Breast epithelium (tissue), 4 donors: ENCODE measurements at regions not wholly inside any gene's neighbourhood (a gene's known extent, or its start where the extent isn't known, plus 50 kb on each side); places are given as distances from the start of the nearest gene placed in this dataset.

ENCODE experiments used
- DNase-seq, 2 donors: peaks; one replicate each; pipeline ENCODE4 v3.0.0-alpha.2; 2019; ENCODE audit warnings: low spot score in 2 of 2
- H3K27ac ChIP-seq, 2 donors: fragments of 200-600 bp; sonication (generic) in 1 of 2; one replicate each; pipeline ENCODE4 v1.5.1; 2016 to 2019; ENCODE audit warnings: mild to moderate bottlenecking in 1 of 2
- H3K27me3 ChIP-seq, 2 donors: fragments of 200-600 bp; sonication (generic) in 1 of 2; one replicate each; pipeline versions ENCODE4 v1.5.1 to v1.6.0; 2017 to 2019; ENCODE audit warnings: control low read depth in 1 of 2, mild to moderate bottlenecking in 1 of 2
- H3K36me3 ChIP-seq: fragments of 200-600 bp; one replicate; pipeline ENCODE4 v1.5.1; 2019
- H3K4me1 ChIP-seq, 2 donors: fragments of 200-600 bp; sonication (generic); one replicate each; pipeline ENCODE4 v1.5.1; 2016 to 2019; ENCODE audit warnings: control low read depth in 1 of 2
- H3K4me3 ChIP-seq, 3 donors: fragments of 200-600 bp; sonication (generic); 1 replicate in 2 of 3; 2 replicates in 1 of 3; pipeline ENCODE4 v1.5.1; 2016 to 2019; ENCODE audit warnings: mild to moderate bottlenecking in 3 of 3, moderate library complexity in 2 of 3
- H3K9me3 ChIP-seq, 2 donors: fragments of 200-600 bp; sonication (generic) in 1 of 2; one replicate each; pipeline ENCODE4 v1.5.1; 2016 to 2019; ENCODE audit warnings: control low read depth in 1 of 2
- POLR2A ChIP-seq: fragments of 450-650 bp; IDR thresholded peaks from one replicate; pipeline ENCODE4 v1.6.1; 2016; ENCODE audit warnings: antibody characterized with exemption, mild to moderate bottlenecking, moderate library complexity
- POLR2AphosphoS5 ChIP-seq, 3 donors: sonication (generic); formaldehyde crosslinking; IDR thresholded peaks; one replicate each; pipeline ENCODE4 v1.6.1; 2017; ENCODE audit warnings: antibody characterized with exemption in 3 of 3
- intact Hi-C: fragments of 100-400 bp; cut with DNase I; formaldehyde crosslinking; loops from one replicate; pipeline ENCODE4 v1.15.1; 2023; ENCODE audit warnings: low total_unique reads
- TF ChIP-seq, protein P1 (sequence below), 3 donors: fragments of 450-650 bp; IDR thresholded peaks; one replicate each; pipeline ENCODE4 v1.5.1; 2016 to 2017; ENCODE audit warnings: antibody characterized with exemption in 3 of 3, mild to moderate bottlenecking in 3 of 3, moderate library complexity in 3 of 3

DNA sequence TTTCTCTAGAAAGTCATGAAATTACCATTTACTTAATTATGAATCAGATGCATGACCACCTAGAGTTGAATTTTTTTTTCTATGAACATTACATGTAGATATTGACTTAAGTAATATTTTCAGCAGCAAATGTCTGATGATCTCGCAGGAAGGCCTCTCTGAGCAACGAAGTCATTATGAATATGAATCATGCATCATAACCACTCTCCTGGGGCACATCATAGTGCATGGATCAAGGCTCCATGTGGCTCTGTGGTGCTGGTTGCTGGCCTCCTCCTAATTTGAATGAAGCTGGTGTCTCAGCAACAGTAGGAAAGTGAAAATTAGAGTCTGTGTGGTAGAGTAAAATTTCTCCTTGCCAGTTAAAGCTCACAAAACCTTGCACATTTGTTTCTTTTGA, 121.4 kb upstream of the INHBA start:
- intact Hi-C loops, result no loop called here
- TF ChIP-seq POLR2A (no peak), POLR2AphosphoS5 (IDR thresholded peaks at IDR 0.05) (no peak)
- TF ChIP-seq, protein P1, sequence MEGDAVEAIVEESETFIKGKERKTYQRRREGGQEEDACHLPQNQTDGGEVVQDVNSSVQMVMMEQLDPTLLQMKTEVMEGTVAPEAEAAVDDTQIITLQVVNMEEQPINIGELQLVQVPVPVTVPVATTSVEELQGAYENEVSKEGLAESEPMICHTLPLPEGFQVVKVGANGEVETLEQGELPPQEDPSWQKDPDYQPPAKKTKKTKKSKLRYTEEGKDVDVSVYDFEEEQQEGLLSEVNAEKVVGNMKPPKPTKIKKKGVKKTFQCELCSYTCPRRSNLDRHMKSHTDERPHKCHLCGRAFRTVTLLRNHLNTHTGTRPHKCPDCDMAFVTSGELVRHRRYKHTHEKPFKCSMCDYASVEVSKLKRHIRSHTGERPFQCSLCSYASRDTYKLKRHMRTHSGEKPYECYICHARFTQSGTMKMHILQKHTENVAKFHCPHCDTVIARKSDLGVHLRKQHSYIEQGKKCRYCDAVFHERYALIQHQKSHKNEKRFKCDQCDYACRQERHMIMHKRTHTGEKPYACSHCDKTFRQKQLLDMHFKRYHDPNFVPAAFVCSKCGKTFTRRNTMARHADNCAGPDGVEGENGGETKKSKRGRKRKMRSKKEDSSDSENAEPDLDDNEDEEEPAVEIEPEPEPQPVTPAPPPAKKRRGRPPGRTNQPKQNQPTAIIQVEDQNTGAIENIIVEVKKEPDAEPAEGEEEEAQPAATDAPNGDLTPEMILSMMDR (IDR thresholded peaks at IDR 0.05), result no peak
- H3K9me3 ChIP-seq, result peaks cover 0 to 2% of the 10 kb centered on the region in 2 donors
- H3K27me3 ChIP-seq, result no peaks in the 10 kb centered on the region
- H3K4me3 ChIP-seq, result no peak overlapping the region
- no peak for DNase-seq
- no peak overlapping the region for H3K27ac ChIP-seq
- H3K36me3 ChIP-seq, result no peaks in the 10 kb centered on the region
- no peaks in the 10 kb centered on the region for H3K4me1 ChIP-seq

DNA sequence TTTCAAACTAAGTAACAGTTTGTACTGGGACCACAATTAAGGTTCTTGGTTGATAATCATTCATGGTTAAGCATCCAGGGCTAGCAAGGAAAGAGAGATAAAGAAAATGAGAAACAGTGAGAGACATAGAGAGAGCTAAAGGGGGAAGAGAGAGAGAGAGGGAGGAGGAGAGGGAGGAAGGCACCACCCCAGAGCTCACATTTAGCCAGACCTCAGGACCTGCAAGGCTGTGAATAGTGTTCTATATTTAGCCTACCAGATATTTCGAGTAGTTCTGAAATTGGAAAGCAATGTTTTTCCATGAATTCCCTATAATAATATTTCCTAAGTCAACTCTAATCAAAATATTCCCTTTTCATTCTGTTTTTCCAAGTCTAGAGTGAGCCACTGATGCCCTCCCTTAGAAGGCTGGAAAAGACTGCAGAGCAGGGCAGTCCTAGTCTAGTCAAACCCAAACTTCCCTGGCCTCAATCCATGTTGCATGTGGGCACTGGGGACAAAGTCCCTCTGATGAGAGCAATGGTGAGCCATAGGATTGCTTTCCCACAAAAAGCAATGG, 119.4 kb upstream of the INHBA start:
- TF ChIP-seq, protein P1 (IDR thresholded peaks at IDR 0.05), result no peak
- no peak for TF ChIP-seq POLR2AphosphoS5 (IDR thresholded peaks at IDR 0.05)
- no peak for TF ChIP-seq POLR2A
- Histone ChIP-seq H3K36me3 (no peaks in the 10 kb centered on the region), H3K9me3 (peaks cover 0 to 7% of the 10 kb centered on the region in 2 donors), H3K4me1 (no peaks in the 10 kb centered on the region), H3K4me3 (no peak overlapping the region), H3K27me3 (no peaks in the 10 kb centered on the region), H3K27ac (no peak overlapping the region)
- intact Hi-C loops, result no loop called here
- no peak for DNase-seq

DNA sequence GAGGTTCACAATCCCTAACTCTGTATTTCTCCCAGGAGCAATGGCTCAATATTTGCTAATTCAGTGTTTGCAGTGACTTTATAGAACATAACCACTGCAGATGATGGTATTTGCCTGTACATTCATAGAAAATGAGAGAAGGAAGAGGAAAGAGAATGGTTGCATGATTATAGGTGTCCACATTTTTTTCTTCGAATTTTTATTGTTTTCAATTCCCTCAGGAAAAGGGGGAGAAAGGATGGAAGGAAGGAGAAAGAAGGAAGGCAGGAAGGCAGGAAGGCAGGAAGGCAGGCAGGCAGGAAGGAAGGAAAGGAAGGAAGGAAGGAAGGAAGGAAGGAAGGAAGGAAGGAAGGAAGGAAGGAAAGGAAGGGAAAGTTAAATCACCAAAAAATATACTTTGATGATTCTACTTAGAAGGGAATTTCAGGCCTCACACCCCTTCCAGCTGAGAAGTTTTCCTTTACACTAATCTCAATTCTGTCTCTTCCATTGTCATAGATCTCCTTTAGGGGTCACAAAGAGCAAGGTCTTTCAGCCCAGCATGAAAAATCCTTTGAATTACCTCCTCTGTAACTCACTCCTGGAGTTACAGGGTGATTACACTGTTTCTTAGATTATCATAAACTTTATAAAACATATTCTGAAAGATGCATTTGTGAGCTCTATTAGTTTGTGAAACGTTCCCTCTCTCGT, 118.8 kb upstream of the INHBA start:
- Histone ChIP-seq H3K27me3 (no peaks in the 10 kb centered on the region), H3K4me1 (no peaks in the 10 kb centered on the region), H3K27ac (no peak overlapping the region), H3K9me3 (peaks cover 0 to 7% of the 10 kb centered on the region in 2 donors), H3K4me3 (no peak overlapping the region), H3K36me3 (no peaks in the 10 kb centered on the region)
- intact Hi-C loops, result no loop called here
- TF ChIP-seq, protein P1 (IDR thresholded peaks at IDR 0.05), result no peak
- no peak for TF ChIP-seq POLR2AphosphoS5 (IDR thresholded peaks at IDR 0.05)
- no peak for TF ChIP-seq POLR2A
- DNase-seq, result no peak

DNA sequence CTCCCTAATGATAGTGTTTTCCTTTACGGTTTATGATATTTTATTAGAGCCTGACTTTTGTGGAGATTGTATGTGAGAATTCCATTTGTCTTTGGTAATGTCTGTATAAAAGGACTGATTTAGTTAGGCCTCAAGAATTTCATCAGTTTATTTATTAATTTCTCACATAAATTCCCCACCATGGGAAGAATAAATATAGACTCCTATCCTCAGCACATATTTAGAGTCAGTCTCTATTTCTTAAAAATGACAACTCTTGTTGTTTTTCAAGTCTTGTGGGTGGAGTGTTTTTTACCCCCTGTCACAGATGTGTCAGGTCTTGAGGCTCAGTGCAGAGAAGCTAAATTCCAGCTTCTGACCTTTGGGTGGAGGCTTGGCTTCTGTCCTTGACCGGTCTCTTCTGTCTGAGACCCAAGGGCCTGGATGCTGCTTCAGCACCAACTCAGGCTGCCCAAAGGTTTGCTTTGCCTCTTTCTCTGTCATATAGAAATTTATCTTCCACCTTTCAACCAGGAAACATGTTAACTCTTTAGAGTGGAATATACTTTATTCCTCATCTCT, 117.3 kb upstream of the INHBA start:
- Histone ChIP-seq H3K27ac (no peak overlapping the region), H3K9me3 (peaks cover 0 to 7% of the 10 kb centered on the region in 2 donors), H3K4me1 (no peaks in the 10 kb centered on the region), H3K36me3 (no peaks in the 10 kb centered on the region), H3K4me3 (no peak overlapping the region), H3K27me3 (no peaks in the 10 kb centered on the region)
- intact Hi-C loops, result no loop called here
- DNase-seq, result no peak
- TF ChIP-seq POLR2AphosphoS5 (IDR thresholded peaks at IDR 0.05), result no peak
- no peak for TF ChIP-seq POLR2A
- TF ChIP-seq, protein P1 (IDR thresholded peaks at IDR 0.05), result no peak

DNA sequence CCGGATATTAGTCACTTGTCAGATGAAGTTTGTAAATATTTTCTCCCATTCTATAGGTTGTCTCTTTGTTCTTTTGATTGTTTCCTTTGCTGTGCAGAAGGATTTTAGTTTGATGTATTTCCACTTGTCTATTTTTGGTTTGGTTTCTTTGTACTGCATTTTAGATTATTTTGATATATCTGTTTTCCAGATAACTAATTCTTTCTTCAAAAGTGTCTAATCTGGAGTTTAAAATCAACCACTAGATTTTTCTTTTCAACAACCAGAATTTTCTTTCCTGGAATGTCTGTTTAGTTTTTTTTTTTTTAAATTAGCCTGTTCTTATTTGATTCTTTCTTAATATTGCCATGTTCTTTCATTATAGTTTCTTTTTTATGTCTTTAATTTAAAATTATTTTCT, 116.8 kb upstream of the INHBA start:
- no peak for TF ChIP-seq POLR2A
- TF ChIP-seq, protein P1 (IDR thresholded peaks at IDR 0.05), result no peak
- no peak for TF ChIP-seq POLR2AphosphoS5 (IDR thresholded peaks at IDR 0.05)
- intact Hi-C loops, result no loop called here
- DNase-seq, result no peak

More for the DNA sequence above, 116.8 kb upstream of the INHBA start:
- Histone ChIP-seq H3K36me3 (no peaks in the 10 kb centered on the region), H3K27ac (no peak overlapping the region), H3K27me3 (no peaks in the 10 kb centered on the region), H3K4me3 (no peak overlapping the region), H3K4me1 (no peaks in the 10 kb centered on the region), H3K9me3 (peaks cover 0 to 7% of the 10 kb centered on the region in 2 donors)
